Liver (tissue), 7 donors: ENCODE measurements at regions not wholly inside any gene's neighbourhood (a gene's known extent, or its start where the extent isn't known, plus 50 kb on each side); places are given as distances from the start of the nearest gene placed in this dataset.

ENCODE experiments used
- DNase-seq: peaks from one replicate; pipeline ENCODE4 v3.0.0-alpha.2; 2017; ENCODE audit warnings: low spot score
- H3K27ac ChIP-seq, 2 donors: one replicate each; pipeline ENCODE4 v1.7.0; 2013; ENCODE audit warnings: inconsistent platforms in 2 of 2, low read length in 2 of 2, control low read depth in 1 of 2, low read depth in 1 of 2, mild to moderate bottlenecking in 1 of 2
- H3K27me3 ChIP-seq, 4 donors: one replicate each; pipeline versions ENCODE4 v1.6.1 to v1.7.0; 2013; ENCODE audit warnings: low read length in 3 of 4, inconsistent platforms in 1 of 4, mild to moderate bottlenecking in 1 of 4, moderate library complexity in 1 of 4; ENCODE audit not compliant: control insufficient read depth in 4 of 4, insufficient read depth in 4 of 4
- H3K36me3 ChIP-seq, 4 donors: one replicate each; pipeline versions ENCODE4 v1.6.1 to v1.7.0; 2013; ENCODE audit warnings: low read length in 3 of 4, mild to moderate bottlenecking in 3 of 4, low read depth in 1 of 4, moderate library complexity in 1 of 4; ENCODE audit not compliant: control insufficient read depth in 4 of 4, insufficient read depth in 3 of 4
- H3K4me1 ChIP-seq, 4 donors: one replicate each; pipeline versions ENCODE4 v1.6.1 to v1.7.0; 2013; ENCODE audit warnings: low read length in 3 of 4, mild to moderate bottlenecking in 3 of 4, moderate library complexity in 1 of 4; ENCODE audit not compliant: control insufficient read depth in 4 of 4, insufficient read depth in 4 of 4
- H3K4me3 ChIP-seq, 3 donors: one replicate each; pipeline versions ENCODE4 v1.6.1 to v1.7.0; 2013; ENCODE audit warnings: low read length in 3 of 3, control low read depth in 1 of 3, low read depth in 1 of 3, mild to moderate bottlenecking in 1 of 3
- H3K9ac ChIP-seq, 2 donors: one replicate each; pipeline ENCODE4 v1.7.0; 2013; ENCODE audit warnings: low read length in 2 of 2, mild to moderate bottlenecking in 2 of 2, moderate library complexity in 2 of 2, control low read depth in 1 of 2, low read depth in 1 of 2
- H3K9me3 ChIP-seq, 4 donors: one replicate each; pipeline versions ENCODE4 v1.6.1 to v1.7.0; 2013; ENCODE audit warnings: low read length in 3 of 4; ENCODE audit not compliant: control insufficient read depth in 4 of 4
- EGR1 ChIP-seq, 2 donors: IDR thresholded peaks; 2 replicates each; pipeline ENCODE4 v1.6.1; 2016 to 2018; ENCODE audit warnings: antibody characterized with exemption in 2 of 2, low read depth in 2 of 2
- FOXA1 ChIP-seq: IDR thresholded peaks from 2 replicates; pipeline ENCODE4 v1.6.1; 2016; ENCODE audit warnings: antibody characterized with exemption
- FOXA2 ChIP-seq: IDR thresholded peaks from 2 replicates; pipeline ENCODE4 v1.6.1; 2016; ENCODE audit warnings: antibody characterized with exemption
- HNF4A ChIP-seq, 2 donors: conservative IDR thresholded peaks; 2 replicates each; pipeline ENCODE4 v1.6.1; 2016; ENCODE audit warnings: antibody characterized with exemption in 2 of 2, mild to moderate bottlenecking in 2 of 2
- HNF4G ChIP-seq: IDR thresholded peaks from 2 replicates; pipeline ENCODE4 v1.6.1; 2016; ENCODE audit warnings: antibody characterized with exemption
- NR2F2 ChIP-seq: IDR thresholded peaks from 2 replicates; pipeline ENCODE4 v1.6.1; 2016; ENCODE audit warnings: antibody characterized with exemption
- RXRA ChIP-seq, 2 donors: IDR thresholded peaks; 2 replicates each; pipeline ENCODE4 v1.6.1; 2017 to 2018; ENCODE audit warnings: antibody characterized with exemption in 2 of 2, mild to moderate bottlenecking in 1 of 2
- SP1 ChIP-seq: IDR thresholded peaks from 2 replicates; pipeline ENCODE4 v1.6.1; 2018; ENCODE audit warnings: antibody characterized with exemption, mild to moderate bottlenecking
- TAF1 ChIP-seq: conservative IDR thresholded peaks from 2 replicates; pipeline ENCODE4 v1.6.1; 2016; ENCODE audit warnings: antibody characterized with exemption, mild to moderate bottlenecking
- WGBS: extraction: QIAGEN DNeasy Blood & Tissue Kit; methylation state at CpG from one replicate; pipeline ENCODE4 v1.1.7; 2013; 5-methylcytosine and 5-hydroxymethylcytosine counted together
- TF ChIP-seq, protein P1 (sequence below): IDR thresholded peaks from 2 replicates; pipeline ENCODE4 v1.6.1; 2016; ENCODE audit warnings: antibody characterized with exemption
- TF ChIP-seq, protein P2 (sequence below): IDR thresholded peaks from 2 replicates; pipeline ENCODE4 v1.6.1; 2016; ENCODE audit warnings: antibody characterized with exemption
- donor health status: healthy.
- donor health status: healthy.
- donor health status: healthy.
- donor health status: healthy.

DNA sequence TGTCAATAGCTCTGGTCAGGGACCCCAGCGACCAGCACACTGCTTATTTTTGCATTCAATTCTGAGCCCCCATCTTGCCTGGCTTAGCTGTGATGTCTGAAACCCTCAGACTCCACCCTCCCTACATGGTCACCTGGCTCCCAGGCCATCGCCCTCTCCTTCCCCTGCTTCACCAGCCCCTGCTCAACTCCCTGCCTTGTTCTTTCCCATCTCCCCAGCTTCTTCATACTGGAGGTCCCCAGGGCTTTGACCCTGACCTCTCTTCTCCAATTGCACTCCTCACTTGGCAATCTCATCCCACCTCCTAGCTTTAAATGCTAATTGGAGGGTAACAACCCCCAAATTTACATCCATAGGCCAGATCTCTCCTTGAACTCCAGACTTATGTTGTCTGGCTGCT is 84.3 kb upstream of the GNAZ start:
- WGBS = 84% methylated on average over 2 of the region's 2 CpGs
- DNase-seq = no peak
- no peak overlapping the region for H3K4me3 ChIP-seq

DNA sequence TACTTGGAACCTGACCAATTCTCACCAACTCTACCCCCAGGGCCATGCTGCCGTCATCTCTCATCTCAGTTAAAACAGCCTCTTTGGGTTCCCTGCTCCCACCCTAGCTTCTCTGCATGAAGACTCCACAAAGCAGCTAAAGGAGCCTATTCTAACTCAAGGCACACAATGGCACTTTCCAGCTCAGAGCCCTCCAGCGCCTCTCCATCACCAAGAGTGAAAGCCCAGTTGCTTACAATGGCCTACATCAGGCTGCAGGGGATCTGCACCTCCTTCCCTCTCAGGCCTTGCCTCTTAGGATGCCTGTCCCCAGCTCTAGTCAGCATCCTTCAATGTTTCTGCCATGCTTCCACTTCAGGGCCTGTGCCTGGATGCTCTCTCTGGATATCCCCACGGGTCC is 83.7 kb upstream of the GNAZ start:
- H3K4me3 ChIP-seq = no peak overlapping the region
- H3K27ac ChIP-seq = no peak overlapping the region
- no peaks in the 10 kb centered on the region for H3K36me3 ChIP-seq
- no peaks in the 10 kb centered on the region for H3K4me1 ChIP-seq
- H3K9ac ChIP-seq = no peak overlapping the region
- peaks cover 0 to 2% (median 0%) of the 10 kb centered on the region in 4 donors for H3K9me3 ChIP-seq
- WGBS = 86% methylated on average over 3 of the region's 3 CpGs
- TF ChIP-seq TAF1 (no peak), HNF4A (conservative IDR thresholded peaks at IDR 0.05) (no peak), RXRA (IDR thresholded peaks at IDR 0.05) (no peak), FOXA1 (no peak), SP1 (no peak), NR2F2 (no peak), FOXA2 (no peak), HNF4G (no peak)
- TF ChIP-seq, protein P1, sequence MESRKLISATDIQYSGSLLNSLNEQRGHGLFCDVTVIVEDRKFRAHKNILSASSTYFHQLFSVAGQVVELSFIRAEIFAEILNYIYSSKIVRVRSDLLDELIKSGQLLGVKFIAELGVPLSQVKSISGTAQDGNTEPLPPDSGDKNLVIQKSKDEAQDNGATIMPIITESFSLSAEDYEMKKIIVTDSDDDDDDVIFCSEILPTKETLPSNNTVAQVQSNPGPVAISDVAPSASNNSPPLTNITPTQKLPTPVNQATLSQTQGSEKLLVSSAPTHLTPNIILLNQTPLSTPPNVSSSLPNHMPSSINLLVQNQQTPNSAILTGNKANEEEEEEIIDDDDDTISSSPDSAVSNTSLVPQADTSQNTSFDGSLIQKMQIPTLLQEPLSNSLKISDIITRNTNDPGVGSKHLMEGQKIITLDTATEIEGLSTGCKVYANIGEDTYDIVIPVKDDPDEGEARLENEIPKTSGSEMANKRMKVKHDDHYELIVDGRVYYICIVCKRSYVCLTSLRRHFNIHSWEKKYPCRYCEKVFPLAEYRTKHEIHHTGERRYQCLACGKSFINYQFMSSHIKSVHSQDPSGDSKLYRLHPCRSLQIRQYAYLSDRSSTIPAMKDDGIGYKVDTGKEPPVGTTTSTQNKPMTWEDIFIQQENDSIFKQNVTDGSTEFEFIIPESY = no peak
- TF ChIP-seq, protein P2, sequence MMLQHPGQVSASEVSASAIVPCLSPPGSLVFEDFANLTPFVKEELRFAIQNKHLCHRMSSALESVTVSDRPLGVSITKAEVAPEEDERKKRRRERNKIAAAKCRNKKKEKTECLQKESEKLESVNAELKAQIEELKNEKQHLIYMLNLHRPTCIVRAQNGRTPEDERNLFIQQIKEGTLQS = no peak
- no peaks in the 10 kb centered on the region for H3K27me3 ChIP-seq
- DNase-seq = no peak

More for the DNA sequence above, 84.3 kb upstream of the GNAZ start:
- Histone ChIP-seq H3K36me3 (no peaks in the 10 kb centered on the region), H3K9me3 (peaks cover 0 to 2% (median 2%) of the 10 kb centered on the region in 4 donors), H3K27me3 (no peaks in the 10 kb centered on the region), H3K4me1 (no peaks in the 10 kb centered on the region), H3K27ac (no peak overlapping the region), H3K9ac (no peak overlapping the region)
- TF ChIP-seq NR2F2 (no peak), EGR1 (IDR thresholded peaks at IDR 0.05; ENCODE audit: low read depth in 2 of 2) (no peak), TAF1 (no peak), SP1 (no peak), FOXA2 (no peak)
- TF ChIP-seq, protein P1 = no peak

DNA sequence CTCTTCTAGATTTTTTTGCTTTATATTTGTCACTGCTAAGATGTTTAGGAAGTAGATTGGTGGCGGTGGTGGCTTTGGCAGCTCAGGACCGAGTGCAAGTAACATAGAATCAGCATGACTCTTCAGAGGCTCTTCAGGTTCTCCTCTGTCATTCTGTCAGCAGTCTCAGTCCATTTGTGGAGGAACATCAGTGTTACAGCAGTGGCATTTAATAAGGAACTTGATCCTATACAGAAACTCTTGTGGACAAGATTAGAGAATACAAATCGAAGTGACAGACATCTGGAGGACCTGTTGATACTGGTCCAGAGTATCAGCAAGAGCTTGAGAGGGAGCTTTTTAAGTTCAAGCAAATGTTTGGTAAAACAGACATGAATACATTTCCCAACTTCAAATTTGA is 82.2 kb upstream of the GNAZ start:
- DNase-seq = no peak
- WGBS = 61% methylated on average over 3 of the region's 3 CpGs
- TF ChIP-seq NR2F2 = no peak
- TF ChIP-seq, protein P2 = no peak
- Histone ChIP-seq H3K36me3 (no peaks in the 10 kb centered on the region), H3K9ac (no peak overlapping the region), H3K4me3 (no peak overlapping the region), H3K4me1 (no peaks in the 10 kb centered on the region), H3K9me3 (no peaks in the 10 kb centered on the region), H3K27me3 (no peaks in the 10 kb centered on the region), H3K27ac (no peak overlapping the region)
